ENCODE measurements at regions not wholly inside any gene's neighbourhood (a gene's known extent, or its start where the extent isn't known, plus 50 kb on each side); places are given as distances from the start of the nearest gene placed in this dataset.

DNA sequence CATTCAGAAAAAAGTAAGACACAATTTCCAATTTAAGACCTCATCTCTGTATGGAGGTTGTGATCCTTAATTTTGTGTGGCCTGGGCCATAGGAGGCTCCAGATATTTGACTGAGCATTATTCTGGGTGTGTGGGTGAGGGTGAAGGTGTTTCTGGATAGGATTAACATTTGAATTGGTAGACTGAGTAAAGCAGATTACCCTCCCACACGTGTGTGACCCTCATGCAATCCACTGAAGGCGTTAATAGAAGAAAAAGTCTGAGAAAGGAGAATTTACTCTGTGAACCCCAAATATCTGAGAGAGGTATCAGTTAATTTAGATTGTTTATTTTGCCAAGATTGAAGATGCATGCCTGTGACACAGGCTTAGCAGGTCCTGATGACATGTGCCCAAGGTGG is 328.0 kb upstream of the POT1 start:
- in situ Hi-C loops (cut with MboI; ENCODE audit: low pct_unique_long_range_greater_than_20kb, low sequenced_read_pairs, unreplicated experiment) = no loop called here
- DNase-seq (ENCODE audit: low spot score) = no peak
- TF ChIP-seq, protein P1, sequence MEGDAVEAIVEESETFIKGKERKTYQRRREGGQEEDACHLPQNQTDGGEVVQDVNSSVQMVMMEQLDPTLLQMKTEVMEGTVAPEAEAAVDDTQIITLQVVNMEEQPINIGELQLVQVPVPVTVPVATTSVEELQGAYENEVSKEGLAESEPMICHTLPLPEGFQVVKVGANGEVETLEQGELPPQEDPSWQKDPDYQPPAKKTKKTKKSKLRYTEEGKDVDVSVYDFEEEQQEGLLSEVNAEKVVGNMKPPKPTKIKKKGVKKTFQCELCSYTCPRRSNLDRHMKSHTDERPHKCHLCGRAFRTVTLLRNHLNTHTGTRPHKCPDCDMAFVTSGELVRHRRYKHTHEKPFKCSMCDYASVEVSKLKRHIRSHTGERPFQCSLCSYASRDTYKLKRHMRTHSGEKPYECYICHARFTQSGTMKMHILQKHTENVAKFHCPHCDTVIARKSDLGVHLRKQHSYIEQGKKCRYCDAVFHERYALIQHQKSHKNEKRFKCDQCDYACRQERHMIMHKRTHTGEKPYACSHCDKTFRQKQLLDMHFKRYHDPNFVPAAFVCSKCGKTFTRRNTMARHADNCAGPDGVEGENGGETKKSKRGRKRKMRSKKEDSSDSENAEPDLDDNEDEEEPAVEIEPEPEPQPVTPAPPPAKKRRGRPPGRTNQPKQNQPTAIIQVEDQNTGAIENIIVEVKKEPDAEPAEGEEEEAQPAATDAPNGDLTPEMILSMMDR (IDR thresholded peaks at IDR 0.05; ENCODE audit: extremely low read depth, insufficient read depth, missing control alignments) = no peak

DNA sequence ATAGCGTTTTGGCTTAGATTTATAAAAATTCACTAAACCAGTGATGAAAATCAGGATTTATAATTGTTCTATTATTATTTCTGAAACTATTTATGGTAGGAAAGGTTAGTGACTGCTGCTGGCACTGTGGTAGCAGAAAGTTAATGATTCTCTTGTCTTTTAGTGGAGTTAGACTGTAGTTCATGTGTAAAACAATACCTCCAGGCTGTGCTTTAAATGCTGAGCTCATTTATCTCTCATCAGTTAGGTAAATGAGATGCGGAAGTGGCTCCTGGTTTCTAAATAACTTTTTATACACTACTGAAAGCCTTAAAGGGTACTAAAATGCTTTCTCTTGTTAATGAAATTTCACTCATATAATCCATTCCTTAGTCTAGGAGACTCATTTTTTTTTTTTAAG is 326.8 kb upstream of the POT1 start:
- in situ Hi-C loops (cut with MboI; ENCODE audit: low pct_unique_long_range_greater_than_20kb, low sequenced_read_pairs, unreplicated experiment) = no loop called here
- TF ChIP-seq, protein P1 (IDR thresholded peaks at IDR 0.05; ENCODE audit: extremely low read depth, insufficient read depth, missing control alignments) = no peak

DNA sequence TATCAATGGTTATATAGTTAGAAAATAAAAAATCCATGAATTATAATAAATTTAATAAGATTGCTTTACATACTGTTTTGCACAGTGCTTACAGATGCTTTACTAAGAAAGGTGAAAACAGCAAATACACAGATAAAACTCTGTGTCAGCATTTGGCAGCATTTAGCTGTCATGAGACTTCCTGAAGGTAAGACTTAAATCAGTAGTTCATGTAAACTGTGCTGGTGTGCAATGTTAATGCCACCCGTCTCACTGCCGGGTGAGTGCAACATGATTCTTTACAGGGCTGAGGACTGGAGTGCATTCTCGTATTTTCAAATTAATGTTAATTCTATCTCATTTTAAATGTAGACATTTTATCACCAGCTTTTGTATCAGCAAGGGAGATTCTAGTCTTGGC is 326.2 kb upstream of the POT1 start:
- DNase-seq (ENCODE audit: low spot score) = no peak
- in situ Hi-C loops (cut with MboI; ENCODE audit: low pct_unique_long_range_greater_than_20kb, low sequenced_read_pairs, unreplicated experiment) = no loop called here
- TF ChIP-seq, protein P1 (IDR thresholded peaks at IDR 0.05; ENCODE audit: extremely low read depth, insufficient read depth, missing control alignments) = no peak

More for the DNA sequence above, 326.8 kb upstream of the POT1 start:
- no peak for DNase-seq (ENCODE audit: low spot score)

DNA sequence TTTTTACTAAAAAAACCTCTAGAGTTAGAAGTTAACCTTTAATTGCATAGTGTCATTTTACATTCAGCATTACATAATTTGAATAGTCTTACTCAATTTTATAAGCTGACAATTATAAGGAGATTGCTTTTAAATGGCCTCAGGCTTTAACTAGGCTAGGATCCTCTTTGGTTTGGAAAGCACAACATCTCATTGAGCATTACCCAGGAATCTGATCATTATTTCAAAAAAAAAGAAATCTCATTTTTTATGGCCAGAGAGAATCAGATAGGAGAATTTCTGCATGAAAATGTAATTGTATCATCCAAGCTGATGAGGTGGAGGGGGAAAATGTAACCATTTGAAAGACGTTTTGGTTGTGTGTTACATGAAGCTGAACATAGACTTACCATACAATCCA is 324.9 kb upstream of the POT1 start:
- in situ Hi-C loops (cut with MboI; ENCODE audit: low pct_unique_long_range_greater_than_20kb, low sequenced_read_pairs, unreplicated experiment) = no loop called here
- TF ChIP-seq, protein P1 (IDR thresholded peaks at IDR 0.05; ENCODE audit: extremely low read depth, insufficient read depth, missing control alignments) = no peak
- DNase-seq (ENCODE audit: low spot score) = no peak

DNA sequence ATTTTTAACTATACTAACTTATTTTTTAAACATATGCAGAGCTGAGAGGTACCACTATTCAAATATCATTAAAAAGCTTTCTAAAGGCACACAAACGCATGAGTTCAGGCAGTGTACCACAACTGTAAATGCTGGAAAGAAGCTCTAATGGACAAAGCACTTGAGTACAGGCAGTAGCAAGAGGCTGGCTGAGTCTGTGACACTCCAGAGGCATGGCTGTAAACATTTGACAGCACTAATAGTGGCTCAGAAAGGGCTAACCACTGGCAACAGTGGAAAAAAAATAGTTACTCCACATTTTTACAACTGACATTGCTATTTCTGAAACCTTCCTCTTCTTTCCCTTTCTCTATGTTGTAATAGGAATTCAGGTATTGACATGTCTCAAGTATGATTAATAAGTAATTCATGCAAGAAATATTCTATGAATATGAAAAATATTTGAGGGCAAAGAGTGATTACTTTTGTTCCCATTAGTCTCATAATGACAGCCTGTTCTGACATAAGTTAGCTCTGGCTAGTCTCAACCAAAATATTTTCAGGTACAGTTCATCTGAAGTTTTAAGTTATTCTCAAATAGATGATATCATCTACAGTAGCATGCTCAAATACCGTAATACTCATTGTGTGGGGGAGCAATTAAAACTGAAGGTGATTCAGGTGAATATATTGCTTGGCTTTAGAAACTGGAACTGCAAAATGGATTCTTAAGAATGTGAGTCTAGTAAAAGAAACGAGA is 324.0 kb upstream of the POT1 start:
- TF ChIP-seq, protein P1 (IDR thresholded peaks at IDR 0.05; ENCODE audit: extremely low read depth, insufficient read depth, missing control alignments) = no peak
- DNase-seq (ENCODE audit: low spot score) = no peak
- in situ Hi-C loops (cut with MboI; ENCODE audit: low pct_unique_long_range_greater_than_20kb, low sequenced_read_pairs, unreplicated experiment) = no loop called here

DNA sequence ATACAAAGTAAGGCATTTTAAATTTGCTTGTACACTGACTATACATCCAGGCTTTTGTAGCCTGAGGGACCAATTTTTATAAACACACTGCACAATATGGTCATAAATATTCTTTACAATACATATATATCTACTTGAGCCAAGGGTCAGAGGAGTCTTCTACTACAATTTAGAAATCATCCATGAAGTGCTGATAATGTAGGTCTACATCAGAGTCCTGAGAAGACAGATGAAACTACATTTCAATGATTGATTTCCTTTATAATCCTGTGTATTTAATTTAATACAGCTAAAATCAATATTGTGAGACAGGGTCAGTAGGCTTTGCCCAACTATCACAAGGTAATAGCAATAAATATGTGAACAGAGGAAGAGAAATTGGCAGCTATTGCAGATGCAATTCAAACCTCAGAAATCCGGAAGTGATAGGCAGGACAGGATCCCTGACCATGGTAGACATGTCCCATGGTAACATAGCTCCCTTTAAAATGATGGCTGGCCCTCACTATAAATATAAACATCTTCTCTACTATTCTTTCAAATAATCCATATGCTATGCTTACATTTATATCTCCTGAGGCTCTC is 318.0 kb upstream of the POT1 start:
- DNase-seq (ENCODE audit: low spot score) = no peak
- TF ChIP-seq, protein P1 (IDR thresholded peaks at IDR 0.05; ENCODE audit: extremely low read depth, insufficient read depth, missing control alignments) = no peak
- in situ Hi-C loops (cut with MboI; ENCODE audit: low pct_unique_long_range_greater_than_20kb, low sequenced_read_pairs, unreplicated experiment) = no loop called here
